COLO668 (cell line): ENCODE measurements at regions not wholly inside any gene's neighbourhood (a gene's known extent, or its start where the extent isn't known, plus 50 kb on each side); places are given as distances from the start of the nearest gene placed in this dataset.

ENCODE experiments used
- DNase-seq: peaks from one replicate; lab custom pipeline; 2025; ENCODE audit not compliant: unreplicated experiment; lab: John Stamatoyannopoulos, UW

DNA sequence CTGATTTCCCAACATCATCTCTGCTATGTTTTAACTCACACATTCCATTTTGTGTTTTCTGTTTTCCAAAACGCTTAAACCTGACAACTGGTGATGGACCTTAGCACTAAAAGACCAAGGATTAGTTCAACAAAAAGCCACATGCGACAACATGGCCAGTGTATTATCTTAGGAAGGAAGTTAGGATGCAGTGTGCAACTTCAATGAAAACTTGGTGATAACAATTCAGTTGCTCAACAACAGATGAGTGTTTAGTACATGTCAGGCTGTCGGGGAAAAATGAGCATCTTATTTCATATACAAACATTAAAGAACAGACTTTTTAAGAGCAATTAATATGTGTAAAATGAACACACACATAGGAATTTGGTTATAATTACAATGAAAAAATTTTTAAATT, 780.0 kb downstream of the SEMA5A start:
- DNase-seq: no peak

DNA sequence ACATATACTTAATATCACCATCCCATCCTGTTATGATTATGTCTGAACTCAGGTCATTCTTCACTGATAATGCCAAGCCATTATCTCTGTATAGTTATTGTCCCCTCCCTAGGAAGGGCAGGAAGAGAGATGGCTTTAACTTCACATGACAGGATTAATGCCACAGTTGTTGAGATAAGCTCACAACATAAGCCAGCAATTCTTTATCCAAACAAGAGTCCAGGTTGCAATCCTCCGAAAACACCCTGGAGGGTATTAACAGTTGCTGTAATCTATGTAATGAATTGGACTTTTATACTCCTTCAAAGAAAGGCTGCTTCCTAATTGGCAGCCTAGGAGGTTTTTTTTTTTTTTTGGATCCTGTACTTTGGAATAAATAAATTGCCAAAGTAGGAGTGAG, 779.4 kb downstream of the SEMA5A start:
- no peak for DNase-seq

DNA sequence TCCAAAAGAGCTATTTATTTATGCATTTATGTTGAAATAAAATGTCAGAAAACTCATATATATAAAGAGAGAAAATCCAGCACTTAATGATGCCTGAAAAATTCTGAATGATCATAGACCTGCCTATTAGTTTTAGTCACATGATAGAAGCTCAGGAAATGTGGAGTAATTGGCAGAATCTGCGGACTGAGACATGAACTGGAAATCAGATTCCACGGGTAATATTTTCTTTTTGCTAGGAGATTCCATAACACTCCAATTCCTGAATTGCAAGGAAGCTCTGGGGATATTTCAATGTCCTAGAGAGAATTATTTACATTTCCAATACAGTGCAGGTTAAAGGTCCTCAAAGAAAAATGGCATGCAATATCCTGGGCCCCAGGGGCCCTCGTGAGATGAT, 778.8 kb downstream of the SEMA5A start:
- no peak for DNase-seq

GRCh38 chr5:8767746-8768145, 778.1 kb downstream of the SEMA5A start:
- DNase-seq: no peak

DNA sequence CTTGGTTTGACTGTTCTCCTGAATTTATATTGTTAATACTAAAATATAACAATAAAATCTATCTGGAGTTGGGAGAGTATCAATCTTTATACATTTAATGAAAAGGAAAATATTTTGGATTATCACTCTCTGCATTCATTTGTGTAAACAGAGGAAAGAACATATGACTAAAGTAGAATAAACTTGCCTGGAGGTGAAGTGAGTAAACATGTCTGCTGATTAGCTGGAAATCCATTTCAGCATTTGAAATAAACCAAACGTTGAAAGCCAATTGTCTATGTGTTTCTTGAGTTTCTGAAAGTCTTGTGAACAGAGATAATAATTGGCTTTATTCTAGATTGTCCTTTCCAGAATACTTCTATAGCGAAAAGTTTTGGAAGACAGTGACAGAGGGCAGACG, 776.2 kb downstream of the SEMA5A start:
- no peak for DNase-seq

DNA sequence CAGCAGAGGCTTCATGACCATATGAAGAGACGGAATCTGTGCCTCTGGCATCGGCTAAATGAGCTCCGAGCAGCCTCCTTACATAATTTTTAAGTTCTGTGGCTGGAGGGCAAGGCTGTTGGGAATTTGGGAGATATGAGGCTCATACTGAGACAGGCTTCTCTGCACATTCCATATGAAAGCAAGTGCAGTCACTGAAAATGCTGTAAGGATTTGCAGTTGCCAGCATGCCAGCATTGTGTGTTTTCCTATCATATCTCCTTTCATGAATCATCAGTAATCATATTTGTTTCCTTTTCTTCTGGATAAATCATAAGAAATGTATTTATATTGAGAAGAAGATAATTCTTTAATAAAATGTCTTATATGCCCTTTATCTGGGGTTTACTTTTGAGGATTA, 775.4 kb downstream of the SEMA5A start:
- DNase-seq: no peak

DNA sequence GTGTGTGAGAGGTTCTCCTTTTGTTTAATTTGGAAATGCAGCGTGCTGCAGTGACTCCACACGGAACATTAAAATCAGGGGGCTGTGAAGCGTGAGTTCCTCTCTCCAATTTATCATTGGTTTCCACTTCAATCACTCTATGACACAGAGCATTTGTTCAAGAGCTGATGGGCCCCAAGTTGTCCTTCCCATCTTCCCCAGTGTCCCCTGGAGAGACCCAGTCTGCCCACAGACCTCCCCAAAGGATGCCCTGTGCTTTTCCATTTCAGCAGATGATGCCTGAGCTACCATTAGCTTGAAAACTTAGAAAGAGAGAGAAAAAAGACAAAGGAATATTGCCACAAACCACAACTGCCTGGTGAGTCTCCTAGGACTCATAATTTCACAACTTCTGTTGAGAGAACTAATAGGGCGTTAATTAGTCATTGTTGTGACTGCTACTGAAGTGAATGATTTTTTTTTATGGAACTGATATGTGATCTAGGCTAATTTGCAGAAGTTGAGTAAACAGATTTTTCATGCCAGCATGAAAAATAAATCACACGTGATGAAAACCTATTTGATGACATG, 772.7 kb downstream of the SEMA5A start:
- no peak for DNase-seq

DNA sequence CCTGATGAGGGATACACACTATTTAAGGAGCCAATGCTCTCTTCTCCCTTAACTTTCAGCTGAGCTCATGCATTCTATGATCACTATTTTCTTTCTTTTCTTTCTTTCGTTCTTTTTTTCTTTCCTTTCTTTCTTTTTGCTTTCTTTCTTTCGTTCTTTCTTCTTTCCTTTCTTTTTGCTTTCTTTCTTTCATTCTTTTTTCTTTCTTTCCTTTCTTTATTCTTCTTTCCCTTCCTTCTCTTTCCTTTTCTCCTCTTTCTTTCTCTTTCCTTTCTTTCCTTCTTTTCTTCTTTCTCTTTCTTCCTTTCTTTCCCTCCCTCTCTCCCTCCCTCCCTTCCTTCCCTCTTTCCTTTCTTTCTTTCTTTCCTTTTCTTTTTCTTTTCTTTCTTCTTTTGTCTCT, 761.2 kb downstream of the SEMA5A start:
- no peak for DNase-seq

DNA sequence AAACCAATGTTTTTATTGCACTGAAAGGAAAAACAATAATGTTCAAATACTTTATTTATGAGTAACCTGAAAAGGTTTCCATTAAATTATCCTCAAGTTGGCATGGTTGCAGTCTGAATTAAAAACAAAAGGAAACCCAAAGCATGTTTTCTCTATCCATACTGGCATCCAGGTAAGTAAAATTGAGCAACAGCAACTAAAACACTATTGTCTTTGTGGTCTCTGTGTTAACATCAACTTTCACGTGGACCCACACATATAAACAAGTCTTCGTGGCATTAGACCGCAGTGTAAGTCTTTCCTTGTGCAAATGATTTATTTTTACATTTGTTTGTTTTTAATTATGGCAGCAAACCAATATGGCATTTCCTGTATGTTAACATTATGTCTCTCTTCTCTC, 757.6 kb downstream of the SEMA5A start:
- DNase-seq: no peak

DNA sequence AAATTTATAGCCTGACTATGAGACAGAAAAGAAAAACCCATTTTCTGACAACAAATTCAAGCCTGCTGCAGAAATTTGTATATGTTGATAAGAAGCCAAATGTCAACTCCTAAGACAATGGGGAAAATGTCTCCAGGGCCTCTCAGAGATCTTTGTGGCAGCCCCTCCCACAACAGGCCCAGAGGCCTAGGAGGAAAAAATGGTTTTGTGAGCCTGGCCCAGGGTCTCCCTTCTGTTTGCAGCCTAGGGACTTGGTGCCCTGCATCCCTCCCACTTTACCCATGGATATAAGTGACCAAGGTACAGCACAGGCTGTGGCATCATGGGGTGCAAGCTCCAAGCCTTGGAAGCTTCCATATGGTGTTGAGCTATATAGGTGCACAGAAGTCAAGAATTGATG, 740.2 kb downstream of the SEMA5A start:
- DNase-seq: no peak

GRCh38 chr5:8807636-8808035, 738.2 kb downstream of the SEMA5A start:
- DNase-seq: no peak

GRCh38 chr5:8811581-8811980, 734.3 kb downstream of the SEMA5A start:
- DNase-seq: no peak

GRCh38 chr5:8813180-8813579, 732.7 kb downstream of the SEMA5A start:
- no peak for DNase-seq

DNA sequence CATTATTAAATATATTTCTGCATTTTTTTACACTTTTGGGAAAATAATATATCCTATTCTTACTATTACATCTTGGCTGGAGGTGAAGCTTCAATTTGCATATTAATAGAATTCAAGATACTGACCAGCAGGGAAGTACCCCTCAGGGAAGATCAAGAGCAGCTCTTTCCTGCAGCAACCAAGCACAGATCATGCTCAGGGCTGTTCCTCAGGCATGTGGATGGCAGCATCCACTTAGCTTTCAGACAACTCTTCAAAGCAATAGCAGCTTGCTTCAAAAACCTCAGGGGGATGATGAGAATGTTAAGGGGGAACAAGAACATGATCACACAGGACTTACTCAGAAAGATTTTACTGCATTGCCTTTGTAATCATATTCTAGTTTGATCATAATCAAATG, 731.8 kb downstream of the SEMA5A start:
- DNase-seq: no peak

DNA sequence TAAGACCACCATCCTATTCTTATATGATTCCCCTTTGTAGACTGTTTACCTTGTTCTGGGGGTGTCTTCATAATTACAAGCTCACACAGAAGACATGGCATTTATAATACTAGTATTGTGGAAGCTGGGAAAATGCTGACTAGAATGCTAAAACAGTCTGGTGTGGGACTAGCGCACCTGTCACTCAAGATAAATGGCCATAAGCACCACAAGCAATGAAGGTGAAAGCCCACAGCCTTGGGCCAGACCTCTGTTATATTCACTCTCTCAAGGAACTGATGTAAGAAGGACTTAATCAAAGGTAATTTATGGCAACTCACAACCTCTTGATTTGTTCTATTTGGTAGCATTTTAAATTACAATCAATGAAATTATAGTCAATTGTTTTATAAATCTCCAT, 721.5 kb downstream of the SEMA5A start:
- no peak for DNase-seq

- DNase-seq: no peak
These were observed 720.6 kb downstream of the SEMA5A start for GRCh38 chr5:8825139-8825757.

- no peak for DNase-seq
These were observed 719.4 kb downstream of the SEMA5A start for GRCh38 chr5:8826508-8826907.

DNA sequence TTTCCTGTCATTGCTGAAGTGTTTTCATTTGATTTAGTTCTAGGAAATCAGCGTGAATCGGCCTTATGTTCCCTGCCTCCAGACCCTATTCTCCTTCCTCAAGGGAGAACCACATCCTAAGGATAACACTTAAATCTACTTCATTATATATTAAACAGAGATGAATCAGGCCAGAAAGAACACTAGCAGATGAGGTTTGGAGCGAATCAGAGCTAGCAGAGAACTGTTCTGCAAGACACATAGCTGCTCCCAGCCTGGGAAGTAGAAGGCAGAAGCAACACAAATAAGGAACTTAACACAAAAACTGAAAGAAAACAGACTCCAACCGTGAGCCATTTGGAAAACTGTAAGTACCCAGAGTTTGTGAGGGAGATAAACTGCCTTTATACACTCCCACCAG, 718.2 kb downstream of the SEMA5A start:
- DNase-seq: no peak

GRCh38 chr5:8828596-8829322, 717.1 kb downstream of the SEMA5A start:
- no peak for DNase-seq

GRCh38 chr5:8829323-8830029, 716.4 kb downstream of the SEMA5A start:
- no peak for DNase-seq

DNA sequence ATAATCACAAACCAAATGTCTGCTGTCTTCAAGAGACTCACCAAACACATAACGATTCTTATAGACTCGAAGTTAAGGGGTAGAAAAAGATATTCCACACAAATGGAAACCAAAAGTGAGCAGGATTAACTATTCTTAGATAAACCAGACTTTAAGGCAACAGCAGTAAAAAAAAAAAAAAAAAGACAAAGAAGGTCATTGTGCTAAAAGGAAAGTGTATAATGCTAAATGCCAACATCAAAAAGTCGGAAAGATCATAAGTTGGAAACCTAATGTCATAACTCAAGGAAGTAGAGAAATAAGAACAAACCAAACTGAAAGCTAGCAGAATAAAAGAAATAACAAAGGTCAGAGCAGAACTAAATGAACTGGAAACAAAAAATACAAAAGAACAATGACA, 714.6 kb downstream of the SEMA5A start:
- no peak for DNase-seq

DNA sequence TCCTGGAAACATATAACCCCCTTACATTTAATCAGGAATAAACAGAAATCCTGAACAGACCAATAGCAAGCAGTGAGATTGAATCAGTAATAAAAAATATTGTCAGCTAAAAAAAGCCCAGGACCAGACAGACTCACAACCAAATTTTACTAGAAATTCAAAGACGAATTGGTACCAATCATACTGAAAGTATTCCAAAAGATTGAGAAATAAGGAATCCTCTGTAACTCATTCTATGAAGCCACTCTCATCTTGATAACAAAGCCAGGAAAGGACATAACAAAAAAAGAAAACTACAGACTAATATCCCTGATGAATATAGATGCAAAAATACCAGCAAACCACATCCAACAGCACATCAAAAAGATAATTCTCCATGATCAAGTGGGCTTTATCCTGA, 714.0 kb downstream of the SEMA5A start:
- DNase-seq: no peak
